Mucosa of gallbladder (tissue), 1 donor: ENCODE measurements at regions not wholly inside any gene's neighbourhood (a gene's known extent, or its start where the extent isn't known, plus 50 kb on each side); places are given as distances from the start of the nearest gene placed in this dataset.

ENCODE experiments used
- DNase-seq: peaks from one replicate; pipeline ENCODE4 v3.0.0-alpha.2; 2020; ENCODE audit warnings: low spot score
- donor health status: DM: no; HTN: no; CAD: no.

GRCh38 chr5:66469684-66470083 is 126.5 kb upstream of the MAST4 start:
- no peak for DNase-seq

- DNase-seq, result no peak
Observed at GRCh38 chr5:66472010-66472409, 124.2 kb upstream of the MAST4 start.

GRCh38 chr5:66475731-66476130 is 120.5 kb upstream of the MAST4 start:
- no peak for DNase-seq

GRCh38 chr5:66477596-66477995 is 118.6 kb upstream of the MAST4 start:
- no peak for DNase-seq

GRCh38 chr5:66494437-66494836 is 101.8 kb upstream of the MAST4 start:
- no peak for DNase-seq

- DNase-seq, result no peak
Observed at GRCh38 chr5:66498791-66499207, 97.4 kb upstream of the MAST4 start.

GRCh38 chr5:66503203-66503789 is 92.9 kb upstream of the MAST4 start:
- no peak for DNase-seq

GRCh38 chr5:66507106-66507505 is 89.1 kb upstream of the MAST4 start:
- DNase-seq, result no peak

GRCh38 chr5:66511491-66511890 is 84.7 kb upstream of the MAST4 start:
- DNase-seq, result no peak

GRCh38 chr5:66513130-66513529 is 83.1 kb upstream of the MAST4 start:
- DNase-seq, result no peak

GRCh38 chr5:66515209-66515608 is 81.0 kb upstream of the MAST4 start:
- no peak for DNase-seq

GRCh38 chr5:66516550-66516949 is 79.6 kb upstream of the MAST4 start:
- no peak for DNase-seq

- DNase-seq, result no peak
Observed at GRCh38 chr5:66517351-66517750, 78.8 kb upstream of the MAST4 start.

GRCh38 chr5:66518052-66518451 is 78.1 kb upstream of the MAST4 start:
- DNase-seq, result no peak

- DNase-seq, result no peak
Observed at GRCh38 chr5:66518753-66519152, 77.4 kb upstream of the MAST4 start.

- no peak for DNase-seq
Observed at GRCh38 chr5:66519626-66520025, 76.6 kb upstream of the MAST4 start.

GRCh38 chr5:66520854-66521253 is 75.3 kb upstream of the MAST4 start:
- DNase-seq, result no peak

- no peak for DNase-seq
Observed at GRCh38 chr5:66527478-66528035, 68.6 kb upstream of the MAST4 start.

- DNase-seq, result no peak
Observed at GRCh38 chr5:66529182-66529581, 67.0 kb upstream of the MAST4 start.

GRCh38 chr5:66529704-66530103 is 66.5 kb upstream of the MAST4 start:
- no peak for DNase-seq

GRCh38 chr5:66538126-66538525 is 58.1 kb upstream of the MAST4 start:
- no peak for DNase-seq

GRCh38 chr5:66538531-66538930 is 57.7 kb upstream of the MAST4 start:
- no peak for DNase-seq

GRCh38 chr5:66540078-66540477 is 56.1 kb upstream of the MAST4 start:
- no peak for DNase-seq

GRCh38 chr5:66542711-66543110 is 53.5 kb upstream of the MAST4 start:
- no peak for DNase-seq
